Peyer's patch (tissue), 4 donors: ENCODE measurements at regions not wholly inside any gene's neighbourhood (a gene's known extent, or its start where the extent isn't known, plus 50 kb on each side); places are given as distances from the start of the nearest gene placed in this dataset.

ENCODE experiments used
- DNase-seq, 3 donors: peaks; one replicate each; pipeline ENCODE4 v3.0.0-alpha.2; 2017 to 2019
- H3K27ac ChIP-seq, 4 donors: fragments of 200-600 bp; sonication (generic); one replicate each; pipeline ENCODE4 v1.5.1; 2016 to 2019
- H3K27me3 ChIP-seq, 2 donors: fragments of 200-600 bp; sonication (generic); one replicate each; pipeline ENCODE4 v1.5.1; 2019
- H3K36me3 ChIP-seq, 3 donors: fragments of 200-600 bp; sonication (generic); one replicate each; pipeline ENCODE4 v1.5.1; 2016 to 2019
- H3K4me1 ChIP-seq, 4 donors: fragments of 200-600 bp; sonication (generic); one replicate each; pipeline ENCODE4 v1.5.1; 2016 to 2019
- H3K4me3 ChIP-seq, 4 donors: fragments of 200-600 bp; sonication (generic); 1 replicate in 3 of 4; 2 replicates in 1 of 4; pipeline ENCODE4 v1.5.1; 2016 to 2019; ENCODE audit warnings: mild to moderate bottlenecking in 1 of 4
- H3K9me3 ChIP-seq, 4 donors: fragments of 200-600 bp; sonication (generic); one replicate each; pipeline ENCODE4 v1.5.1; 2016 to 2019; ENCODE audit warnings: mild to moderate bottlenecking in 1 of 4
- POLR2A ChIP-seq, 2 donors: fragments of 450-650 bp; IDR thresholded peaks; one replicate each; pipeline ENCODE4 v1.5.1; 2017; ENCODE audit warnings: antibody characterized with exemption in 2 of 2, mild to moderate bottlenecking in 2 of 2, moderate library complexity in 2 of 2
- TF ChIP-seq, protein P1 (sequence below), 6 experiments: fragments of 450-650 bp in 4 of 6; fragments of 200-600 bp in 2 of 6; sonication (generic) in 1 of 6; IDR thresholded peaks; one replicate each; pipeline ENCODE4 v1.5.1; 2017 to 2019; ENCODE audit warnings: antibody characterized with exemption in 6 of 6, mild to moderate bottlenecking in 3 of 6, moderate library complexity in 1 of 6

DNA sequence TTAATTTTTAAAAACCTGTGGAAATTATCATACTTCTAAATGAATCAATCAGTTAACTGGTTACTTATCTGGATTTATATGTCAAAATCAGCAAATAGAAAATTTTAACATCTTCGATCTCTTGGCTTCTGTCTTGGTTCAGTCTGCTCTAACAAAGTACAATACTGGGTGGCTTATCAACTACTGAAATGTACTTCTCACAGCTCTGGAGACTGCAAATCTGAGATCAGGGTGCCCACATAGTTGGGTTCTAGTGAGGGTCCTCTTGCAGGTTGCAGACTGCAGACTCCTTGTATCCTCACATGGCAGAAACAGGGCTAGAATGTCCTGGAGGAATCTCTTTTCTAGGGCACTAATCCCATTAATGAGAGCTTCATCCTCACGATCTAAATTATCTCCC is 1851.6 kb upstream of the TENM3 start:
- Histone ChIP-seq H3K27ac (no peak overlapping the region), H3K36me3 (no peaks in the 10 kb centered on the region), H3K4me1 (no peaks in the 10 kb centered on the region), H3K4me3 (no peak overlapping the region), H3K27me3 (no peaks in the 10 kb centered on the region), H3K9me3 (no peaks in the 10 kb centered on the region)
- DNase-seq = no peak
- no peak for TF ChIP-seq POLR2A (IDR thresholded peaks at IDR 0.05)
- TF ChIP-seq, protein P1, sequence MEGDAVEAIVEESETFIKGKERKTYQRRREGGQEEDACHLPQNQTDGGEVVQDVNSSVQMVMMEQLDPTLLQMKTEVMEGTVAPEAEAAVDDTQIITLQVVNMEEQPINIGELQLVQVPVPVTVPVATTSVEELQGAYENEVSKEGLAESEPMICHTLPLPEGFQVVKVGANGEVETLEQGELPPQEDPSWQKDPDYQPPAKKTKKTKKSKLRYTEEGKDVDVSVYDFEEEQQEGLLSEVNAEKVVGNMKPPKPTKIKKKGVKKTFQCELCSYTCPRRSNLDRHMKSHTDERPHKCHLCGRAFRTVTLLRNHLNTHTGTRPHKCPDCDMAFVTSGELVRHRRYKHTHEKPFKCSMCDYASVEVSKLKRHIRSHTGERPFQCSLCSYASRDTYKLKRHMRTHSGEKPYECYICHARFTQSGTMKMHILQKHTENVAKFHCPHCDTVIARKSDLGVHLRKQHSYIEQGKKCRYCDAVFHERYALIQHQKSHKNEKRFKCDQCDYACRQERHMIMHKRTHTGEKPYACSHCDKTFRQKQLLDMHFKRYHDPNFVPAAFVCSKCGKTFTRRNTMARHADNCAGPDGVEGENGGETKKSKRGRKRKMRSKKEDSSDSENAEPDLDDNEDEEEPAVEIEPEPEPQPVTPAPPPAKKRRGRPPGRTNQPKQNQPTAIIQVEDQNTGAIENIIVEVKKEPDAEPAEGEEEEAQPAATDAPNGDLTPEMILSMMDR (IDR thresholded peaks at IDR 0.05) = no peak

GRCh38 chr4:180394312-180394711 is 1848.9 kb upstream of the TENM3 start:
- no peak for TF ChIP-seq POLR2A (IDR thresholded peaks at IDR 0.05)
- TF ChIP-seq, protein P1 (IDR thresholded peaks at IDR 0.05) = no peak

DNA sequence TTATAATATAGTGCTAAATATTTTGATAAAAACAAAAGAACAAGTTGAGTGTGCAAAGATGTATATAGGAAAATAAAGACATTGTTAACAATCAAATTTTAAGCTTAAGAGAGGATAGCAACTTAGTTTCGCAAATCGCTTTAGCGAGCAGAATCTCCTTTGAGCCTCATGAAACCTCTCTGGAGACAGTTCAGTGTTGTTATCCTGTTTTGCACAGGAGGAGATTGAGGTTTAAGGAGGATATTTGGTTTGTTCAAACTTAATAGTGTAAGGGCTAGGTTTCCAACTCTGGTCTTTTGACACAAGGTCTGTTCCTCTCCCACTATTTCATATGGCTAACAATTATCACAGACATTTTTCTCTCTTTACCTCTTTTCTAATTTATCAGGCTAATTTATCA is 1848.5 kb upstream of the TENM3 start:
- H3K36me3 ChIP-seq = no peaks in the 10 kb centered on the region
- H3K27me3 ChIP-seq = no peaks in the 10 kb centered on the region
- H3K27ac ChIP-seq = no peak overlapping the region
- H3K9me3 ChIP-seq = no peaks in the 10 kb centered on the region
- no peak for TF ChIP-seq POLR2A (IDR thresholded peaks at IDR 0.05)
- TF ChIP-seq, protein P1 (IDR thresholded peaks at IDR 0.05) = no peak
- H3K4me3 ChIP-seq = no peak overlapping the region
- H3K4me1 ChIP-seq = no peaks in the 10 kb centered on the region
- DNase-seq = no peak

More at GRCh38 chr4:180394312-180394711, 1848.9 kb upstream of the TENM3 start:
- Histone ChIP-seq H3K4me1 (no peaks in the 10 kb centered on the region), H3K36me3 (no peaks in the 10 kb centered on the region), H3K4me3 (no peak overlapping the region), H3K9me3 (no peaks in the 10 kb centered on the region), H3K27me3 (no peaks in the 10 kb centered on the region), H3K27ac (no peak overlapping the region)
- no peak for DNase-seq

DNA sequence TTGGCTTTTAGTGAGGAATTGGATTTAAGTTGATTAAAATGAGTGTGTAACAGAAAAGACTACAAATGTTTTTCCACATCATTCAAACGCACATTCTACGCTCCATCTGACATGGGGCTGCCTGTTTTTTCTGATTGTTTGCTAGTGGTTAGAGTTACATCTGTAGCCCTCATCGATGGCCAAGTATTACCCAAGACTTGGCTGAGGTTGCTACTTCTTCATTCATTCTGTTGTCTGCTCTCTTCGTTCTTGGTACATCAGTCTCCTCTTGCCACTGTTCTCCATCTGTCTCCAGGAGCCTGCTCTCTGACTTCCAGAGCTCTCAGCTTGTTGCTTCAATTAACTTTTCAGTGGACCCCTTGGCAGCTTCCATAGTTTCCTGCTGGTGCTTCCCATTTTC is 1844.6 kb upstream of the TENM3 start:
- Histone ChIP-seq H3K36me3 (no peaks in the 10 kb centered on the region), H3K27ac (no peak overlapping the region), H3K27me3 (no peaks in the 10 kb centered on the region), H3K4me1 (no peaks in the 10 kb centered on the region), H3K9me3 (no peaks in the 10 kb centered on the region), H3K4me3 (no peak overlapping the region)
- TF ChIP-seq, protein P1 (IDR thresholded peaks at IDR 0.05) = no peak
- TF ChIP-seq POLR2A (IDR thresholded peaks at IDR 0.05) = no peak
- no peak for DNase-seq

DNA sequence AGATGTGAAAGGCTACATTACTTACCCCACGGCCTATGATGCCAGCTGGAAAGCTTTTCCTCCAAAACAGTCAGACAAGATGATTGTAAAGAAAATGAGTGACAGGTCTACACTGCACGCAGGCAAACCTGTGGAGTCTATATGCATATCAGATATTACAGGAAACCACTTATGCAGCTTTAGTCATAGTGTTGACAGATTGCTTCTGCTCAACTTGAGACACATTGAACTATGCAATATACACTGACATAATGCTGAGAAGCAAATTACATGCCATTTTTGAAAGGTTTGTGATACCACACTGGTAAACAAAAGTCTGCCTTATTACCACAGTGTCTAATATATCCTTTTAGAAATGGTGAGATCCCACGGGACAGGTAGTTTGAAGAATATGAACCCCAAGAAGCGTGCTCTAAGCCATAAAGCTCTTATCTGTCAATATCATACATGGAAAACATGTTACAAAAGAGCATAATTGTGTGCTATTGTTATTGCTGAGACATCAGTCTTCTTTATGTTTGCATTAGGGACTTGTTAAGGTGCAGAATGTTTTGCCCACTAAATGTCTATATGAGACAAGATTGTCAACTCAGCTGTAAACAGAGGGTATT is 1835.8 kb upstream of the TENM3 start:
- H3K27me3 ChIP-seq = no peaks in the 10 kb centered on the region
- no peak for TF ChIP-seq POLR2A (IDR thresholded peaks at IDR 0.05)
- no peak for DNase-seq
- no peaks in the 10 kb centered on the region for H3K4me1 ChIP-seq
- H3K36me3 ChIP-seq = no peaks in the 10 kb centered on the region
- H3K4me3 ChIP-seq = no peak overlapping the region
- H3K27ac ChIP-seq = no peak overlapping the region
- H3K9me3 ChIP-seq = no peaks in the 10 kb centered on the region

GRCh38 chr4:180418819-180419531 is 1824.2 kb upstream of the TENM3 start:
- Histone ChIP-seq H3K4me3 (no peak overlapping the region), H3K27me3 (no peaks in the 10 kb centered on the region), H3K36me3 (no peaks in the 10 kb centered on the region), H3K4me1 (no peaks in the 10 kb centered on the region), H3K9me3 (no peaks in the 10 kb centered on the region), H3K27ac (no peak overlapping the region)
- TF ChIP-seq, protein P1 (IDR thresholded peaks at IDR 0.05) = no peak
- no peak for TF ChIP-seq POLR2A (IDR thresholded peaks at IDR 0.05)
- no peak for DNase-seq
